Activated CD8-positive, alpha-beta T cell treated with anti-CD3 and anti-CD28 coated beads for 36 hours (primary cell): ENCODE measurements at regions not wholly inside any gene's neighbourhood (a gene's known extent, or its start where the extent isn't known, plus 50 kb on each side); places are given as distances from the start of the nearest gene placed in this dataset.

Experiments
- ATAC-seq: fragments of 200-7000 bp; cut with Tn5 transposase; one replicate; pipeline ENCODE4 v1.10.0; 2021; ENCODE audit warnings: mild to moderate bottlenecking, moderate library complexity
- CTCF ChIA-PET: fragments of 350-600 bp; sonication (Branson Sonifier 250); formaldehyde crosslinking; loops from one replicate; lab custom pipeline; 2021; ENCODE audit warnings: antibody characterized with exemption; lab: Charles Lee
- POLR2A ChIA-PET: fragments of 350-600 bp; sonication (Branson Sonifier 250); formaldehyde crosslinking; loops from one replicate; lab custom pipeline; 2021; ENCODE audit warnings: antibody characterized with exemption; lab: Charles Lee
- DNase-seq: peaks from one replicate; pipeline ENCODE4 v3.0.0-alpha.2; 2020
- H3K27ac Mint-ChIP-seq: one replicate; pipeline ENCODE4 v1.8.0; 2021; ENCODE audit warnings: mild to moderate bottlenecking, mixed read lengths
- H3K27me3 Mint-ChIP-seq: one replicate; pipeline ENCODE4 v1.8.0; 2021; ENCODE audit warnings: mixed read lengths
- H3K36me3 Mint-ChIP-seq: one replicate; pipeline ENCODE4 v1.8.0; 2021; ENCODE audit warnings: low read depth, mixed read lengths
- H3K4me1 Mint-ChIP-seq: one replicate; pipeline ENCODE4 v1.8.0; 2021; ENCODE audit warnings: low read depth, mixed read lengths
- H3K4me3 Mint-ChIP-seq: one replicate; pipeline ENCODE4 v1.8.0; 2021; ENCODE audit warnings: mild to moderate bottlenecking, moderate library complexity, mixed read lengths
- H3K9me3 Mint-ChIP-seq: one replicate; pipeline ENCODE4 v1.8.0; 2021; ENCODE audit warnings: mixed read lengths
- CTCF ChIP-seq: fragments of 200-600 bp; IDR thresholded peaks from one replicate; pipeline ENCODE4 v1.8.0; 2022; ENCODE audit warnings: antibody characterized with exemption, mild to moderate bottlenecking
- intact Hi-C: fragments of 100-400 bp; cut with micrococcal nuclease; formaldehyde crosslinking; loops from one replicate; pipeline ENCODE4 v1.10.0; 2022

GRCh38 chrX:51824061-51824460, 69.4 kb upstream of the MAGED1 start:
- DNase-seq, result no peak
- Mint-ChIP-seq H3K27me3 (no peaks in the 10 kb centered on the region), H3K9me3 (no peaks in the 10 kb centered on the region), H3K4me3 (no peak overlapping the region), H3K27ac (peak overlapping the region; percentile 25), H3K36me3 (peaks cover 19% of the 10 kb centered on the region), H3K4me1 (peaks cover 63% of the 10 kb centered on the region)
- no peak for TF ChIP-seq CTCF
- ATAC-seq, result no peak
- CTCF ChIA-PET, result interaction anchor here (0.6 kb wide), 1 partner anchor 329 kb away, joined by 3 read pairs; no protein-coding TSS in a partner anchor
- intact Hi-C loops, result no loop called here
- POLR2A ChIA-PET, result no interaction called here

DNA sequence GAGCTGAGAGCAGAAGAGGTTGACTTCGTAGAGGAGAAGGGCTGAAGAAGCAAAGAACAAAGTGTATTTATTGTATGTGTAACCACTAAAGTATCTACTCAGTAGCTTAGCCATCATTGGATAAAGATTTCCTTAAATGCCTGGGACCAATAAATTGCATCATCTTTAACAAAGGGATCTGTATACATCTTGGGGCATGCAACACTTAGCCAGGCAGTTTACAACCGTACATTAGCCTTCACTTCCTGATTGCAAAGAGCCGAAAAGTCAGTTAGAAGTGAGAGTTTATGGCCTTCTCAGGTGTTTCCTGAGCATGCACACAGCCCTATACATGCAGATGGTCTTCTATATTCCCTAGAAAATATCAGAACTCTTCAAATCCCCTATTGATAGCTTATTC, 68.0 kb upstream of the MAGED1 start:
- CTCF ChIA-PET, result no interaction called here
- intact Hi-C loops, result no loop called here
- ATAC-seq, result no peak

DNA sequence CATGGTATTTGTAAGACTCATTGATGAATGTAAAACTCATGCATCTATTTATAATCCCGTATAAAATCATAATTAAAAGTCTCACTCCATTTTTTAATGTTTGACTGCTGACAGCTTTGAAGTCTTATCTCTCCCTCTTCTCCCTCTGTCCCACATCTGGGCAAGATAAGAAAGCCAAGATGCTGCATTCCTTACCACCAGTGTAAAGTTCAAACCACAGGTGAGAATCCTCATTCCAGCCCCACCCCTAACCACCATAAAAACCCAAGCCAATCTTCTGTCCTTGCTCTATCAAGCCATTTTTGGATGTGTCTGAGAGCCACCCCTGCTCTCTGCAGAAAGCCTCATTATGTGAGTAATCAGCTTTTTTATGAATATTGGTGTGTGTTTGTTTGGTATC, 59.3 kb upstream of the MAGED1 start:
- no peak for TF ChIP-seq CTCF
- Mint-ChIP-seq H3K27ac (no peak overlapping the region), H3K4me3 (no peak overlapping the region), H3K9me3 (no peaks in the 10 kb centered on the region), H3K36me3 (peaks cover 9% of the 10 kb centered on the region), H3K4me1 (peaks cover 11% of the 10 kb centered on the region), H3K27me3 (no peaks in the 10 kb centered on the region)
- CTCF ChIA-PET, result no interaction called here
- ATAC-seq (no peak), DNase-seq (no peak)
- intact Hi-C loops, result no loop called here
- POLR2A ChIA-PET, result no interaction called here

More for the DNA sequence above, 68.0 kb upstream of the MAGED1 start:
- Mint-ChIP-seq H3K36me3 (peaks cover 14% of the 10 kb centered on the region), H3K4me1 (peaks cover 58% of the 10 kb centered on the region), H3K9me3 (no peaks in the 10 kb centered on the region), H3K27me3 (no peaks in the 10 kb centered on the region), H3K4me3 (no peak overlapping the region), H3K27ac (no peak overlapping the region)
- no peak for TF ChIP-seq CTCF
- DNase-seq, result no peak
- POLR2A ChIA-PET, result no interaction called here

DNA sequence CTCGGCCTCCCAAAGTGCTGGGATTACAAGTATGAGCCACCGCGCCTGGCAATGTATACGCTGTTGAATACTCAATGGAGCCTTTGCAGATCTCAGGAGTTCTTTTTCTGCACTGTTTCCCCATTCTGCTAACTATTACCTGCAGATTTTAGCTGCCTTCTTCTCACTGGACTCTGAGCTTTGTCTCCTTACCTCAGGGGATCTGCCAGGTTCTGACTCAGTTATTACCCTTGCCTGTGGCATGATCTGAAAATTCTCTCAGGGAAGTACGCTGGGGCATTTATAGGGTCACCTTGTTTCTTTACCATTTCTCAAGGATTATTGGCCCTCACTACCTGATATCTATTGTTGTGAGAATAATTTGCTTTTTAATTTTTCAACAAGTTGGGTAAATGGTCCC, 56.6 kb upstream of the MAGED1 start:
- ChIA-PET POLR2A (no interaction called here), CTCF (no interaction called here)
- no peak overlapping the region for H3K4me3 Mint-ChIP-seq
- no peak overlapping the region for H3K27ac Mint-ChIP-seq
- no peak for TF ChIP-seq CTCF
- ATAC-seq (no peak), DNase-seq (no peak)
- no peaks in the 10 kb centered on the region for H3K27me3 Mint-ChIP-seq
- peaks cover 11% of the 10 kb centered on the region for H3K4me1 Mint-ChIP-seq
- peaks cover 10% of the 10 kb centered on the region for H3K36me3 Mint-ChIP-seq
- H3K9me3 Mint-ChIP-seq, result no peaks in the 10 kb centered on the region
- intact Hi-C loops, result no loop called here

DNA sequence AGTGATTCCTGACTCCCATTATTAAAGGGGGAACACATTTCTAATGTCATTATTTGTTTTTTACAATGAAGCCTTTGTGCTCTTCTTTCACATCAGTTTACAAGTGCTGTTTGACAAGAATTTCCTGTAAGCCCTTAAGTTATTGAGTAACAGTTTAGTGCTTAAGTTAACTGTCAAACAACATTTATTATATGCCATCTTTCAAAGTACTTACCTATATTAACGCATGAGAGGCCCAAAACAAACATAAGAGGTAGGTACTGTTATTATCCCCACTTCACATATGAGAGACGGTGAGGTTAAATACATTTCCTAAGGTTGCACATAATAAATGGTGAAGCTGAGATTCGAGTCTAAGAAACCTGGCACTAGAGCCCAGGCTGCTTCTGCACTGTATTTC, 56.0 kb upstream of the MAGED1 start:
- Mint-ChIP-seq H3K9me3 (no peaks in the 10 kb centered on the region), H3K27me3 (no peaks in the 10 kb centered on the region), H3K4me1 (peaks cover 8% of the 10 kb centered on the region), H3K27ac (no peak overlapping the region), H3K36me3 (peaks cover 7% of the 10 kb centered on the region), H3K4me3 (no peak overlapping the region)
- intact Hi-C loops, result no loop called here
- CTCF ChIA-PET, result no interaction called here
- TF ChIP-seq CTCF, result no peak
- no peak for DNase-seq
- ATAC-seq, result no peak
- POLR2A ChIA-PET, result no interaction called here
